Keratinocyte (primary cell): ENCODE measurements at regions not wholly inside any gene's neighbourhood (a gene's known extent, or its start where the extent isn't known, plus 50 kb on each side); places are given as distances from the start of the nearest gene placed in this dataset.

ENCODE experiments used
- DNase-seq: peaks from one replicate; pipeline ENCODE4 v3.0.0-alpha.2; 2011; ENCODE audit warnings: low read depth, missing footprints, low spot score
- FAIRE-seq: peaks from 2 replicates; lab custom pipeline; 2011; peaks lifted over from hg19 to GRCh38; lab: Jason Lieb, UNC
- H2AFZ ChIP-seq: 2 replicates; pipeline ENCODE4 v1.6.0; 2012; ENCODE audit warnings: low read length, control low read depth, inconsistent platforms; ENCODE audit not compliant: control insufficient read depth
- H3K27ac ChIP-seq: 2 replicates; pipeline ENCODE4 v1.5.1; 2011; ENCODE audit warnings: low read length; ENCODE audit not compliant: control insufficient read depth, insufficient read depth
- H3K27me3 ChIP-seq: 3 replicates; pipeline ENCODE4 v1.6.0; 2011; ENCODE audit warnings: low read length; ENCODE audit not compliant: control insufficient read depth, insufficient read depth; ENCODE audit errors: extremely low read depth
- H3K36me3 ChIP-seq, 2 experiments: 2 replicates in 1 of 2; 3 replicates in 1 of 2; pipeline ENCODE4 v1.5.1; 2011; ENCODE audit warnings: low read length in 2 of 2, mild to moderate bottlenecking in 1 of 2; ENCODE audit not compliant: control insufficient read depth in 2 of 2, insufficient read depth in 2 of 2; ENCODE audit errors: extremely low read depth in 1 of 2
- H3K4me1 ChIP-seq: 3 replicates; pipeline ENCODE4 v1.5.1; 2011; ENCODE audit warnings: low read length; ENCODE audit not compliant: control insufficient read depth, insufficient read depth; ENCODE audit errors: extremely low read depth
- H3K4me2 ChIP-seq: 3 replicates; pipeline ENCODE4 v1.6.0; 2011; ENCODE audit warnings: low read depth, low read length; ENCODE audit not compliant: control insufficient read depth, insufficient read depth; ENCODE audit errors: extremely low read depth
- H3K4me3 ChIP-seq, 3 experiments: fragments of 200-600 bp in 1 of 3; sonication (generic) in 1 of 3; 2 replicates in 2 of 3; 3 replicates in 1 of 3; pipeline ENCODE4 v1.5.1; 2011 to 2016; ENCODE audit warnings: low read length in 3 of 3, mild to moderate bottlenecking in 3 of 3, control low read depth in 2 of 3, inconsistent platforms in 1 of 3, low read depth in 1 of 3, mixed read lengths in 1 of 3, mixed run types in 1 of 3, moderate library complexity in 1 of 3; ENCODE audit not compliant: control insufficient read depth in 2 of 3, insufficient read depth in 2 of 3; ENCODE audit errors: extremely low read depth in 1 of 3
- H3K79me2 ChIP-seq: 2 replicates; pipeline ENCODE4 v1.6.0; 2012; ENCODE audit warnings: low read length; ENCODE audit not compliant: control insufficient read depth, insufficient read depth
- H3K9ac ChIP-seq: 3 replicates; pipeline ENCODE4 v1.6.0; 2011; ENCODE audit warnings: low read length; ENCODE audit not compliant: control insufficient read depth, insufficient read depth; ENCODE audit errors: extremely low read depth
- H3K9me1 ChIP-seq: 3 replicates; pipeline ENCODE4 v1.6.0; 2011; ENCODE audit warnings: low read length; ENCODE audit not compliant: control insufficient read depth, insufficient read depth; ENCODE audit errors: extremely low read depth
- H3K9me3 ChIP-seq: 2 replicates; pipeline ENCODE4 v1.5.1; 2012; ENCODE audit warnings: low read depth, low read length; ENCODE audit not compliant: control insufficient read depth
- H4K20me1 ChIP-seq: 3 replicates; pipeline ENCODE4 v1.6.0; 2011; ENCODE audit warnings: low read length; ENCODE audit not compliant: control insufficient read depth, insufficient read depth; ENCODE audit errors: extremely low read depth
- CTCF ChIP-seq, 3 experiments: IDR thresholded peaks in 1 of 3; conservative IDR thresholded peaks in 1 of 3; optimal IDR thresholded peaks in 1 of 3; 2 replicates in 2 of 3; 3 replicates in 1 of 3; pipeline versions ENCODE3 to v1.5.1; 2011; ENCODE audit warnings: low read length in 3 of 3, mild to moderate bottlenecking in 3 of 3, moderate library complexity in 2 of 3, control low read depth in 1 of 3, inconsistent platforms in 1 of 3; ENCODE audit not compliant: insufficient read depth in 2 of 3; ENCODE audit errors: extremely low read depth in 1 of 3
- EZH2 ChIP-seq: IDR thresholded peaks from one replicate; pipeline ENCODE4 v1.6.1; 2012; ENCODE audit warnings: inconsistent platforms, mild to moderate bottlenecking, low read length, moderate library complexity
- dilution Hi-C: fragments of 300-500 bp; cut with MboI; formaldehyde crosslinking; loops from one replicate; pipeline ENCODE4 v1.7.0; 2020; ENCODE audit warnings: low sequenced_read_pairs; ENCODE audit not compliant: extremely low pct_ligation_motif_present

GRCh38 chr11:110862407-110862806 lies 150.2 kb upstream of the ARHGAP20 start:
- H3K4me2 ChIP-seq = no peak overlapping the region
- H3K27me3 ChIP-seq = no peaks in the 10 kb centered on the region

DNA sequence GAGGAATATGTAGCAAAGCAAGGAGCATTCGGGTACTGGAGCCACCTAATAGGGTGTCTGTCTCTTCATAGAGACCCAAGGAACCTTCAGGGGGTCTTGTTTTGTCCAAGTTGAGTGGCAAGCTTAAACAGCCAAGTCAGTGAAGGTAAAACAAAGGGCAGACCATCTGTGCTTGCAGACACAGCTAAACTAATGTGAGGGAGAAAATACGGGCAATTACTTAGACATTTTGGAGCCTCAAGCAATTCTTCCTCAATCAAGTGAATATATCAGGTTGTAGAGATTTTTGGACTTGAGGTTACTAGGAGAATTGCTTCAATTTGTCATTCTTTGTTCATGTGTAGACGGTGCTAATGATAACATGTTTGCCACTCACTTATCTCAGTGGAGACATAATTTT lies 148.2 kb upstream of the ARHGAP20 start:
- Histone ChIP-seq H3K9me1 (no peaks in the 10 kb centered on the region), H3K9me3 (no peaks in the 10 kb centered on the region), H3K36me3 (no peaks in the 10 kb centered on the region), H3K79me2 (no peaks in the 10 kb centered on the region), H4K20me1 (no peaks in the 10 kb centered on the region), H3K9ac (no peak overlapping the region), H3K27ac (no peak overlapping the region), H3K4me3 (no peak overlapping the region), H3K27me3 (peaks cover 3% of the 10 kb centered on the region), H2AFZ (no peak overlapping the region), H3K4me1 (no peaks in the 10 kb centered on the region), H3K4me2 (no peak overlapping the region)
- TF ChIP-seq EZH2 (no peak), CTCF (optimal IDR thresholded peaks at IDR 0.05 in 1 of 3, IDR thresholded peaks at IDR 0.05 in 1 of 3, conservative IDR thresholded peaks at IDR 0.05 in 1 of 3; ENCODE audit: extremely low read depth in 1 of 3, insufficient read depth in 2 of 3, low read length in 3 of 3) (no peak)
- FAIRE-seq (no peak), DNase-seq (no peak)
- dilution Hi-C loops = no loop called here

More at GRCh38 chr11:110862407-110862806, 150.2 kb upstream of the ARHGAP20 start:
- Histone ChIP-seq H3K79me2 (no peaks in the 10 kb centered on the region), H3K27ac (no peak overlapping the region), H3K9ac (no peak overlapping the region), H3K9me3 (no peaks in the 10 kb centered on the region), H3K9me1 (no peaks in the 10 kb centered on the region), H3K4me1 (no peaks in the 10 kb centered on the region), H2AFZ (no peak overlapping the region), H3K36me3 (no peaks in the 10 kb centered on the region), H4K20me1 (no peaks in the 10 kb centered on the region), H3K4me3 (no peak overlapping the region)
- DNase-seq = no peak
- TF ChIP-seq CTCF (optimal IDR thresholded peaks at IDR 0.05 in 1 of 3, IDR thresholded peaks at IDR 0.05 in 1 of 3, conservative IDR thresholded peaks at IDR 0.05 in 1 of 3; ENCODE audit: extremely low read depth in 1 of 3, insufficient read depth in 2 of 3, low read length in 3 of 3) (no peak), EZH2 (no peak)
- no peak for FAIRE-seq
- dilution Hi-C loops = no loop called here
